GM13977 (cell line): ENCODE measurements at regions not wholly inside any gene's neighbourhood (a gene's known extent, or its start where the extent isn't known, plus 50 kb on each side); places are given as distances from the start of the nearest gene placed in this dataset.

Experiments
- DNase-seq: peaks from one replicate; pipeline ENCODE4 v3.0.0; 2012; ENCODE audit warnings: low spot score
- in situ Hi-C: fragments of 300-500 bp; cut with MboI; formaldehyde crosslinking; loops from one replicate; pipeline ENCODE4 v1.12.0; 2022; ENCODE audit warnings: low sequenced_read_pairs, low pct_unique_long_range_greater_than_20kb, mixed read lengths, inconsistent platforms; ENCODE audit not compliant: unreplicated experiment
- TF ChIP-seq, protein P1 (sequence below): IDR thresholded peaks from 2 replicates; pipeline ENCODE4 v1.5.1; 2012; ENCODE audit warnings: mild to moderate bottlenecking, control low read depth; ENCODE audit not compliant: insufficient read depth; ENCODE audit errors: extremely low read depth, missing control alignments

DNA sequence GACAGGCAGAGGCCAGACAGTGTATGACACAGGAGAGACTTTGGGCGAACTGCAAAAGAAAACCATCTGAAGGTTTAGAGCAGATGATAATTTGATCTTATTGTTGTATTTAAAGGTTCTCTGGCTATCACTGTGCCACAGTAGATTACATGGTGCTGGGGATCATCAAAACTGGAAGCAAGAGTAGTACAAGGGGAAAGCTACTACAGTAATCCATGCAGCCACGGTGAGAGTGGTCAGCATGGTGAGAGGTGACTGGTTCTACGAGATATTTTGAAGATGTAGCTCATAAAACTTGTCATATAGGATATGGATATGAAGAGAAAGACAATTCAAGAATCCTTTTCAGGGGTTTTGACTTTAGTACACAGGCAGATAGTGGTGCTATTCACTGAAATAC lies 194.8 kb upstream of the GULP1 start:
- in situ Hi-C loops: no loop called here
- TF ChIP-seq, protein P1, sequence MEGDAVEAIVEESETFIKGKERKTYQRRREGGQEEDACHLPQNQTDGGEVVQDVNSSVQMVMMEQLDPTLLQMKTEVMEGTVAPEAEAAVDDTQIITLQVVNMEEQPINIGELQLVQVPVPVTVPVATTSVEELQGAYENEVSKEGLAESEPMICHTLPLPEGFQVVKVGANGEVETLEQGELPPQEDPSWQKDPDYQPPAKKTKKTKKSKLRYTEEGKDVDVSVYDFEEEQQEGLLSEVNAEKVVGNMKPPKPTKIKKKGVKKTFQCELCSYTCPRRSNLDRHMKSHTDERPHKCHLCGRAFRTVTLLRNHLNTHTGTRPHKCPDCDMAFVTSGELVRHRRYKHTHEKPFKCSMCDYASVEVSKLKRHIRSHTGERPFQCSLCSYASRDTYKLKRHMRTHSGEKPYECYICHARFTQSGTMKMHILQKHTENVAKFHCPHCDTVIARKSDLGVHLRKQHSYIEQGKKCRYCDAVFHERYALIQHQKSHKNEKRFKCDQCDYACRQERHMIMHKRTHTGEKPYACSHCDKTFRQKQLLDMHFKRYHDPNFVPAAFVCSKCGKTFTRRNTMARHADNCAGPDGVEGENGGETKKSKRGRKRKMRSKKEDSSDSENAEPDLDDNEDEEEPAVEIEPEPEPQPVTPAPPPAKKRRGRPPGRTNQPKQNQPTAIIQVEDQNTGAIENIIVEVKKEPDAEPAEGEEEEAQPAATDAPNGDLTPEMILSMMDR: no peak
- DNase-seq: no peak

DNA sequence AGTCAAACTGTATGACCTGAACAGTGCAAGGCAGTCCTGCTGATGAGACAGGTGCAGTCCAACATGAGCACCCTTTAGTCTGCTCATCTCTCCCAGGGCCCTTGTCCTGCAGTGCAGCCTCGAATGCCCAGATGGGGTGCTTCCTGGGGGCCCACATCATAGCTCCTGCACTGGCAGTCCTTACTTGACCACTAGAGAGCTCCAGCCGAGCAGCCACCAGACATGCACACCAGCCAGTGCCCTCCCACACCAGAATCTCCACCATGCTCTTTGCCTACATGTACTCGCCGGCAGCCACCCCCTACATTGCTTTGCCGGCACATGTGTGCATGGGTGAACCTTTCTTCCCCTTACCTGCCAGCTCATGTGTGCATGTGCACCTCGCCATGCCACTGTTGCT lies 188.8 kb upstream of the GULP1 start:
- in situ Hi-C loops: no loop called here
- DNase-seq: no peak
- TF ChIP-seq, protein P1: no peak

DNA sequence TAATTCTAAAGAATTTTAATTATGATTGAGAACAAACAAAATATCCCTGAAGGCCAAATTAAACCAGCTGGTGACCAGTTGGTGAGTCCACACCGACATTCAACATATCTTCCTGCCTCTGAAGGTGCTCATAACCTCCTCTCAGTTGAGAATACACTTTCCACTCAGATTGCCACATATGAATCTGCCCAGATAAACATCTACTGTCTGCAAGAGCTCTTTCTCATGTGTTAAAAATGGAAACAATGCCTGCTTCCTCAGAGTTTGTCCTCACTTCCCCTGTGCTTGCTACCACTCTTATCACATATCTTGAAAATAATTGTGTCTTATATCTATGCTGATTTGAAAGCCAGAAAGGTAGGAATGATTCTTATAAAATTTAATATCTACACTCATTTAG lies 177.7 kb upstream of the GULP1 start:
- in situ Hi-C loops: no loop called here
- TF ChIP-seq, protein P1: no peak
- DNase-seq: no peak

DNA sequence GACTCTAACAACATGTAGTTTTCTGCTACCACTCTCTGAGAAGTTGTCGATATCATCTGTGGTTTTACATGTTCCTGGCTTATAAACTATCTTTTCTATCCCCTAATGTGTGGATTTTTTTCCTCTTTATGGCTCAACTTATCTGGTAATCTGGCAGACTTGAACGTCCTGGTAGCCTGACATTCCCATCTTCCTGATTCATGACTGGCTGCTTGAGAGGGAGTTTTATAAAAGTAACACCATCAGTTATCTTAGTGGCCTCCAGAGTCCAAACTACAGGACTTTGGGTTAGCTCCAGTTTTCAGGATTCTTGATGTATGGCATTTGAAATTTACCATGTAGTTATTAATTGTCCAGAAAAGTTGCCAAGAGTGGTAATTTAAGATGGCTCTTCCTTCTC lies 174.0 kb upstream of the GULP1 start:
- no peak for DNase-seq
- in situ Hi-C loops: no loop called here
- TF ChIP-seq, protein P1: no peak

DNA sequence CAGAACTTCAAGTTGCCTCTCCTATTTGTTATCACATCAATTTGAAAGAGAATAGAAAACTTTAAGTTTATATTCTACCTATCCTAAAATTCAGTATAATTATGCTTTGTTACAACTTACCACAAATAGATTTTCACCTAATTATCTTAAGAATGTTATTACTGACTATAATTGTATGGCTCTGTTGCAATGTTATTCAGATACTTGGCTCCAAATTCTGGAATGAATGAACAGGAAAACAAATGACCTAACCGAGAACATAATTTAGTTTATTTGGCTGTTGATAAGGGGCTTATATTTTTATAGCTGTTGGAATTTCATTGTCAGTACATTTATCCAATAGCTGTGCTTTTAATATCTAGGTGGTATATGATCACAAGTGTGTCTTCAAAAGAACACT lies 173.2 kb upstream of the GULP1 start:
- TF ChIP-seq, protein P1: no peak
- in situ Hi-C loops: no loop called here
- no peak for DNase-seq

DNA sequence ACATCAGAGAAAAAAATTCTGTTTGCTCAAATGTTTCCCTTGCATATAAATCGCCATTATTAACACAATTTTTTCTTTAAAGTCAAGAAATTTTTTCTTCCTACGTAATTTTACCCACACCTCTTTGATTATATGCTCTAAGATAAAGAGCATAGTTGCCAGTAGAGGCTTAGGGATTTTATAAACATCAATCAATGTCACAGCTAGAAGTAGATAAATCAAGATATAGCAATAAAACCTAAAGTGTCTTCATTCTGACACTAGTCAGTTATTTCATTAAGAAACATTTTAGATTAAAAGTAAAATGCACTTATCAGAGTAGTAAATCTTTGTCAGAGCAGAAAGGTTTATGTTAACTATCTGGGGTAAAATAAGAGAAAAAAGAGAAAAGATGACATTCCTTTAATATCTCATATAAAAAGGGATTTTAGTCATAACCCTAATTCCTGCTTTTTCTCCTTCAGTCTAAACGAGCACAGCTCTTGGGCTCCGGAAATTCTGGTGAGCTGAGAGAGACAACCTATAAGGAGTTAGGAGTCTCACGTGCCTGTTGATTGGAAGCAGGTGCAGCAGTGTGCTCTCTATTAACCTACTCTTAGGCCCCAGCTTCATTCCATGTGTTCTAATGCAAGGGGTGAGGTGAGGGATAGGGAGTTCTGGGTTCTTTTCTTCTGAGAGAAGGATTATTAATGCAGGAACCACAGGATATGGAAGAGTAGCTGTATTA lies 172.4 kb upstream of the GULP1 start:
- DNase-seq: no peak
- TF ChIP-seq, protein P1: no peak
- in situ Hi-C loops: no loop called here
